H1 (cell line): ENCODE measurements at regions not wholly inside any gene's neighbourhood (a gene's known extent, or its start where the extent isn't known, plus 50 kb on each side); places are given as distances from the start of the nearest gene placed in this dataset.

ENCODE experiments used
- CTCF ChIA-PET: fragments of 300-600 bp; sonication (Branson Sonifier 250); formaldehyde crosslinking; loops from one replicate; lab custom pipeline; 2021; ENCODE audit not compliant: partially characterized antibody; lab: Charles Lee
- POLR2A ChIA-PET: fragments of 300-600 bp; sonication (Branson Sonifier 250); formaldehyde crosslinking; loops from one replicate; lab custom pipeline; 2021; ENCODE audit warnings: inconsistent platforms; ENCODE audit not compliant: partially characterized antibody; lab: Charles Lee
- DNase-seq, 2 experiments: peaks; one replicate each; pipeline versions ENCODE4 v3.0.0 to v3.0.0-alpha.2; 2010 to 2022; ENCODE audit warnings: low spot score in 2 of 2, low read depth in 1 of 2, mixed read lengths in 1 of 2
- FAIRE-seq: peaks from 2 replicates; lab custom pipeline; 2011; peaks lifted over from hg19 to GRCh38; lab: Jason Lieb, UNC
- H2AFZ ChIP-seq: 2 replicates; pipeline ENCODE4 v1.8.1; 2012; ENCODE audit warnings: low read length, inconsistent platforms
- H2AK5ac ChIP-seq: 2 replicates; pipeline ENCODE4 v1.6.1; 2013; ENCODE audit warnings: low read depth, low read length
- H2BK120ac ChIP-seq: replicated peaks from 2 replicates; pipeline ENCODE3; 2013; ENCODE audit warnings: low read depth, low read length, inconsistent platforms
- H2BK12ac ChIP-seq: 2 replicates; pipeline ENCODE4 v1.6.1; 2013; ENCODE audit warnings: low read depth, low read length
- H2BK15ac ChIP-seq: 2 replicates; pipeline ENCODE4 v1.6.1; 2013; ENCODE audit warnings: low read length
- H2BK20ac ChIP-seq: 2 replicates; pipeline ENCODE4 v1.6.1; 2013; ENCODE audit warnings: low read length
- H2BK5ac ChIP-seq: 2 replicates; pipeline ENCODE4 v1.6.1; 2013; ENCODE audit warnings: low read depth, low read length
- H3K14ac ChIP-seq: 2 replicates; pipeline ENCODE4 v1.6.1; 2013; ENCODE audit warnings: inconsistent platforms; ENCODE audit not compliant: insufficient read length
- H3K18ac ChIP-seq: 2 replicates; pipeline ENCODE4 v1.6.1; 2013; ENCODE audit warnings: low read length; ENCODE audit errors: extremely low read depth
- H3K23ac ChIP-seq: 2 replicates; pipeline ENCODE4 v1.6.1; 2013; ENCODE audit warnings: inconsistent platforms; ENCODE audit not compliant: insufficient read length
- H3K23me2 ChIP-seq: 2 replicates; pipeline ENCODE4 v1.6.1; 2013; ENCODE audit warnings: low read depth, low read length
- H3K27ac ChIP-seq: 2 replicates; pipeline ENCODE4 v1.6.1; 2011; ENCODE audit warnings: low read depth, low read length, inconsistent platforms
- H3K27me3 ChIP-seq, 4 experiments: replicated peaks in 1 of 4; 1 replicate in 1 of 4; 2 replicates in 3 of 4; pipeline versions ENCODE4 v1.6.1 to v1.8.1; 2011 to 2013; ENCODE audit warnings: low read length in 3 of 4, mild to moderate bottlenecking in 3 of 4, inconsistent platforms in 2 of 4, mixed read lengths in 2 of 4, moderate library complexity in 1 of 4; ENCODE audit not compliant: control insufficient read depth in 3 of 4, insufficient read depth in 3 of 4; ENCODE audit errors: extremely low read depth in 1 of 4
- H3K36me3 ChIP-seq, 4 experiments: 2 replicates each; pipeline versions ENCODE4 v1.6.1 to v1.8.1; 2011 to 2013; ENCODE audit warnings: mild to moderate bottlenecking in 4 of 4, low read length in 3 of 4, moderate library complexity in 2 of 4, control low read depth in 1 of 4, inconsistent platforms in 1 of 4; ENCODE audit not compliant: insufficient read depth in 4 of 4, control insufficient read depth in 2 of 4
- H3K4ac ChIP-seq: replicated peaks from 2 replicates; pipeline ENCODE3; 2013; ENCODE audit warnings: low read length, low read depth, mixed read lengths, inconsistent platforms; ENCODE audit not compliant: insufficient read length
- H3K4me1 ChIP-seq, 4 experiments: replicated peaks in 1 of 4; 1 replicate in 1 of 4; 2 replicates in 3 of 4; pipeline versions ENCODE4 v1.6.1 to v1.8.1; 2011 to 2013; ENCODE audit warnings: low read length in 3 of 4, inconsistent platforms in 2 of 4, mixed read lengths in 1 of 4; ENCODE audit not compliant: insufficient read depth in 4 of 4, control insufficient read depth in 3 of 4
- H3K4me2 ChIP-seq, 2 experiments: 2 replicates each; pipeline versions ENCODE4 v1.6.1 to v1.8.1; 2011 to 2013; ENCODE audit warnings: low read depth in 2 of 2, low read length in 2 of 2, control low read depth in 1 of 2, inconsistent platforms in 1 of 2, mild to moderate bottlenecking in 1 of 2; ENCODE audit not compliant: insufficient read depth in 1 of 2
- H3K4me3 ChIP-seq, 4 experiments: fragments of 200-600, 300-600 bp in 1 of 4; sonication (generic), shearing (Covaris generic), sonication (Bioruptor Twin) in 1 of 4; 2 replicates each; pipeline versions ENCODE4 v1.5.1 to v1.8.1; 2011 to 2016; ENCODE audit warnings: low read length in 4 of 4, low read depth in 3 of 4, control low read depth in 2 of 4, inconsistent platforms in 2 of 4, mild to moderate bottlenecking in 2 of 4, mixed read lengths in 1 of 4, moderate library complexity in 1 of 4; ENCODE audit not compliant: insufficient read depth in 2 of 4; ENCODE audit errors: extremely low read depth in 1 of 4
- H3K56ac ChIP-seq: replicated peaks from 2 replicates; pipeline ENCODE3; 2013; ENCODE audit warnings: low read depth, mild to moderate bottlenecking, mixed read lengths, low read length, inconsistent platforms; ENCODE audit not compliant: insufficient read length
- H3K79me1 ChIP-seq: 2 replicates; pipeline ENCODE4 v1.6.1; 2013; ENCODE audit warnings: low read depth, low read length, control low read depth
- H3K79me2 ChIP-seq, 2 experiments: 2 replicates each; pipeline versions ENCODE4 v1.6.1 to v1.8.1; 2012 to 2013; ENCODE audit warnings: low read length in 2 of 2, mild to moderate bottlenecking in 2 of 2, inconsistent platforms in 1 of 2; ENCODE audit not compliant: insufficient read depth in 2 of 2, control insufficient read depth in 1 of 2
- H3K9ac ChIP-seq, 4 experiments: replicated peaks in 1 of 4; 1 replicate in 1 of 4; 2 replicates in 3 of 4; pipeline versions ENCODE4 v1.6.1 to v1.8.1; 2011 to 2013; ENCODE audit warnings: low read depth in 3 of 4, low read length in 3 of 4, control low read depth in 2 of 4, mild to moderate bottlenecking in 2 of 4, moderate library complexity in 2 of 4, inconsistent platforms in 1 of 4; ENCODE audit errors: extremely low read depth in 1 of 4
- H3K9me3 ChIP-seq, 2 experiments: 2 replicates each; pipeline versions ENCODE4 v1.6.1 to v1.8.1; 2012 to 2013; ENCODE audit warnings: mild to moderate bottlenecking in 2 of 2, moderate library complexity in 2 of 2, control low read depth in 1 of 2, inconsistent platforms in 1 of 2, low read depth in 1 of 2, low read length in 1 of 2, mixed read lengths in 1 of 2; ENCODE audit not compliant: insufficient read depth in 2 of 2
- H4K20me1 ChIP-seq, 2 experiments: replicated peaks in 1 of 2; 2 replicates each; pipeline versions ENCODE3 to v1.8.1; 2011 to 2013; ENCODE audit warnings: inconsistent platforms in 2 of 2, low read length in 2 of 2, mild to moderate bottlenecking in 1 of 2; ENCODE audit not compliant: insufficient read depth in 2 of 2, control insufficient read depth in 1 of 2
- H4K5ac ChIP-seq: 2 replicates; pipeline ENCODE4 v1.6.1; 2013; ENCODE audit warnings: low read length, low read depth, mixed read lengths, inconsistent platforms; ENCODE audit not compliant: insufficient read length
- H4K8ac ChIP-seq: 2 replicates; pipeline ENCODE4 v1.8.0; 2013; ENCODE audit warnings: mild to moderate bottlenecking, moderate library complexity, low read length, inconsistent platforms; ENCODE audit not compliant: insufficient read depth; ENCODE audit errors: extremely low read depth
- H4K91ac ChIP-seq: replicated peaks from 2 replicates; pipeline ENCODE3; 2013; ENCODE audit warnings: low read length, mixed read lengths, inconsistent platforms; ENCODE audit not compliant: insufficient read length
- CHD2 ChIP-seq: IDR thresholded peaks from 2 replicates; pipeline ENCODE4 v1.6.1; 2012; ENCODE audit warnings: low read length, improper control_type of control experiment
- HDAC2 ChIP-seq, 2 experiments: fragments of 300-600 bp in 1 of 2; sonication (generic) in 1 of 2; IDR thresholded peaks; 2 replicates each; pipeline ENCODE4 v1.6.1; 2011 to 2012; ENCODE audit warnings: low read depth in 2 of 2, low read length in 2 of 2, mild to moderate bottlenecking in 2 of 2, moderate library complexity in 2 of 2, borderline replicate concordance in 1 of 2, inconsistent platforms in 1 of 2
- NANOG ChIP-seq: IDR thresholded peaks from 2 replicates; pipeline ENCODE4 v1.6.1; 2011; ENCODE audit warnings: low read length, low read depth, mild to moderate bottlenecking, inconsistent platforms; ENCODE audit not compliant: insufficient read depth, poor library complexity, severe bottlenecking
- RAD21 ChIP-seq, 2 experiments: IDR thresholded peaks in 1 of 2; conservative IDR thresholded peaks in 1 of 2; 2 replicates each; pipeline ENCODE4 v1.6.1; 2011; ENCODE audit warnings: low read depth in 2 of 2, low read length in 2 of 2, improper control_type of control experiment in 1 of 2, inconsistent platforms in 1 of 2, mild to moderate bottlenecking in 1 of 2, moderate library complexity in 1 of 2
- RNF2 ChIP-seq: fragments of 200-900, 300-1000 bp; sonication (generic); IDR thresholded peaks from 2 replicates; pipeline ENCODE4 v1.7.1; 2016; ENCODE audit warnings: borderline replicate concordance, low read depth, mild to moderate bottlenecking, antibody characterized with exemption, low read length; ENCODE audit not compliant: poor library complexity, severe bottlenecking; ENCODE audit errors: missing control alignments
- RXRA ChIP-seq: IDR thresholded peaks from 2 replicates; pipeline ENCODE4 v1.6.1; 2011; ENCODE audit warnings: low read depth, mild to moderate bottlenecking, low read length, moderate library complexity; ENCODE audit not compliant: insufficient read depth
- SAP30 ChIP-seq: fragments of 300-600 bp; sonication (generic); IDR thresholded peaks from 2 replicates; pipeline ENCODE4 v1.7.1; 2012; ENCODE audit warnings: low read length, moderate library complexity, mild to moderate bottlenecking, inconsistent platforms; ENCODE audit not compliant: insufficient read depth, insufficient replicate concordance
- SP2 ChIP-seq: IDR thresholded peaks from 2 replicates; pipeline ENCODE4 v1.6.1; 2012; ENCODE audit warnings: mild to moderate bottlenecking, low read length, inconsistent platforms
- TBP ChIP-seq: IDR thresholded peaks from 2 replicates; pipeline ENCODE4 v1.6.1; 2011; ENCODE audit warnings: low read depth, low read length, improper control_type of control experiment
- WGBS, 2 experiments: shearing (Covaris generic) in 1 of 2; methylation state at CpG; one replicate each; pipeline versions ENCODE4 v1.1.6 to v1.1.7; 2013 to 2015; ENCODE audit warnings: low lambda C conversion rate in 2 of 2, mixed read lengths in 2 of 2, inconsistent platforms in 1 of 2, low coverage in 1 of 2, missing lambda C conversion rate in 1 of 2; ENCODE audit not compliant: insufficient replicate concordance in 2 of 2, insufficient coverage in 1 of 2, insufficient read length in 1 of 2; ENCODE audit errors: extremely low coverage in 1 of 2, missing lambda C conversion rate in 1 of 2; 5-methylcytosine and 5-hydroxymethylcytosine counted together
- TF ChIP-seq, protein P1 (sequence below): IDR thresholded peaks from 2 replicates; pipeline ENCODE4 v1.6.1; 2012; ENCODE audit warnings: low read length, inconsistent platforms

DNA sequence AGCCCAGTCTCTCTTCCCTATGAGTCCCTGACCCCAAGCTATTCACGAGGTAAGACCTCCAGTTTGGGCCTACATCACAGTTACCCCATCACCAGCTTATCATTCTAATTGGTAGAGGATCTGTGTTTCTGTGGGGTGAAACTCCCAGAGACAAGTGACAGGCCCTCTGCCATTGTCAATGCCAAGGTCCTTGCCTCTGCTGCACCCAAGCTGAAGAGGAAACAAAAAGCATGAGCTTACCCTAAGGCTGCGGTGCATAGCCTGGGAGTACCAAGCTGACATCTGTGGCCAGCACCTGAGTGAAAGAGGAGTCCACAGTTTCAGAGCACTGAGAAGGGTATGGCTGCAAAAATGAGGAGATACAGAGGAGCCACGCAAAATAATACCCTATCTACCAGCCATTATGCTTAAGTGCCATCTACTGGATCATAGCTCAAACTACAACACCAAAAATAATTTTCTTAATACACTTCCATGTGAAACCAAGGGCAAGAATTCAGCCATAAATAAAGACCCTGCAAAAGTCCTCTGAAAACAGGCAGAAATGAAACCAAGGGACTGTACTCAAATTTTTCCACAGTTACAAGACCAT is 62.3 kb upstream of the ANO5 start:
- H3K9me3 ChIP-seq, result peaks cover 19 to 22% of the 10 kb centered on the region in 2 experiments
- ChIA-PET POLR2A (no interaction called here), CTCF (interaction anchor here (0.6 to 3.2 kb wide), 32 partner anchors 9 to 1465 kb away, joined by 3 to 34 read pairs (median 3); no protein-coding TSS in a partner anchor)
- peak overlapping the region; percentile 81; the same call in 1 of the 2 replicates for H2AFZ ChIP-seq
- H4K20me1 ChIP-seq, result no peaks in the 10 kb centered on the region
- H2BK15ac ChIP-seq, result no peak overlapping the region
- H3K36me3 ChIP-seq, result peaks cover 0 to 6% (median 0%) of the 10 kb centered on the region in 4 experiments; a peak in 2 of 8 replicates
- H3K23ac ChIP-seq, result no peak overlapping the region
- H2BK120ac ChIP-seq, result no peak overlapping the region
- H2BK12ac ChIP-seq, result no peak overlapping the region
- no peaks in the 10 kb centered on the region for H3K27me3 ChIP-seq
- FAIRE-seq (peak; percentile 69), DNase-seq (peak in 1 of 2 experiments; percentile 49)
- no peak overlapping the region for H3K4me2 ChIP-seq
- no peaks in the 10 kb centered on the region for H3K79me1 ChIP-seq
- no peaks in the 10 kb centered on the region for H3K79me2 ChIP-seq
- 51% methylated on average over 3 of the region's 3 CpGs; no CpG with 5 or more reads in 1 of the 2 experiments for WGBS, 2 experiments
- H3K18ac ChIP-seq, result no peak overlapping the region
- no peak overlapping the region for H2AK5ac ChIP-seq
- H4K8ac ChIP-seq, result no peak overlapping the region
- no peak overlapping the region for H2BK20ac ChIP-seq
- no peaks in the 10 kb centered on the region for H3K4me1 ChIP-seq
- peak overlapping the region in 2 of 4 experiments; percentile 13 to 24; a peak in 3 of 7 replicates for H3K9ac ChIP-seq
- H3K14ac ChIP-seq, result no peak overlapping the region
- no peak overlapping the region for H4K91ac ChIP-seq
- H3K23me2 ChIP-seq, result no peaks in the 10 kb centered on the region
- no peak overlapping the region for H3K4me3 ChIP-seq
- no peak overlapping the region for H3K56ac ChIP-seq
- no peak overlapping the region for H3K27ac ChIP-seq
- H3K4ac ChIP-seq, result no peak overlapping the region
- no peak overlapping the region for H2BK5ac ChIP-seq
- H4K5ac ChIP-seq, result no peak overlapping the region
- TF ChIP-seq NANOG (no peak), SP2 (no peak), RAD21 (IDR thresholded peaks at IDR 0.05 in 1 of 2, conservative IDR thresholded peaks at IDR 0.05 in 1 of 2; ENCODE audit: low read depth in 2 of 2, low read length in 2 of 2) (peak; percentile 85 to 89), RNF2 (no peak), SAP30 (no peak), TBP (no peak), HDAC2 (IDR thresholded peaks at IDR 0.05; ENCODE audit: borderline replicate concordance in 1 of 2, low read depth in 2 of 2, low read length in 2 of 2) (no peak), CHD2 (no peak), RXRA (no peak)
- TF ChIP-seq, protein P1, sequence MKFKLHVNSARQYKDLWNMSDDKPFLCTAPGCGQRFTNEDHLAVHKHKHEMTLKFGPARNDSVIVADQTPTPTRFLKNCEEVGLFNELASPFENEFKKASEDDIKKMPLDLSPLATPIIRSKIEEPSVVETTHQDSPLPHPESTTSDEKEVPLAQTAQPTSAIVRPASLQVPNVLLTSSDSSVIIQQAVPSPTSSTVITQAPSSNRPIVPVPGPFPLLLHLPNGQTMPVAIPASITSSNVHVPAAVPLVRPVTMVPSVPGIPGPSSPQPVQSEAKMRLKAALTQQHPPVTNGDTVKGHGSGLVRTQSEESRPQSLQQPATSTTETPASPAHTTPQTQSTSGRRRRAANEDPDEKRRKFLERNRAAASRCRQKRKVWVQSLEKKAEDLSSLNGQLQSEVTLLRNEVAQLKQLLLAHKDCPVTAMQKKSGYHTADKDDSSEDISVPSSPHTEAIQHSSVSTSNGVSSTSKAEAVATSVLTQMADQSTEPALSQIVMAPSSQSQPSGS, result no peak
